T-helper 2 cell treated with Interferon-gamma antibody and Interleukin-4, amounts not matched to agents 5 μg/mL and 100 μg/mL, for 36 hours (primary cell): ENCODE measurements at regions not wholly inside any gene's neighbourhood (a gene's known extent, or its start where the extent isn't known, plus 50 kb on each side); places are given as distances from the start of the nearest gene placed in this dataset.
"Not testable (repeated sequence)": the region's sequence is repeated elsewhere in the genome, so short reads cannot be mapped to it uniquely, and the experiment has no call there.

Experiments used
- DNase-seq: peaks from one replicate; pipeline ENCODE4 v3.0.0; 2021; ENCODE audit warnings: low spot score
- H3K27ac Mint-ChIP-seq: one replicate; pipeline ENCODE4 v1.8.0; 2021; ENCODE audit warnings: mild to moderate bottlenecking, mixed read lengths
- H3K27me3 Mint-ChIP-seq: one replicate; pipeline ENCODE4 v1.8.0; 2021; ENCODE audit warnings: low read depth, mixed read lengths
- H3K36me3 Mint-ChIP-seq: one replicate; pipeline ENCODE4 v1.8.0; 2021; ENCODE audit warnings: low read depth, mixed read lengths
- H3K4me1 Mint-ChIP-seq: one replicate; pipeline ENCODE4 v1.8.0; 2021; ENCODE audit warnings: low read depth, mixed read lengths
- H3K4me3 Mint-ChIP-seq: one replicate; pipeline ENCODE4 v1.8.0; 2022; ENCODE audit warnings: mild to moderate bottlenecking, moderate library complexity, mixed read lengths
- H3K9me3 Mint-ChIP-seq: one replicate; pipeline ENCODE4 v1.8.0; 2021; ENCODE audit warnings: mixed read lengths

GRCh38 chr18:11498821-11499220 lies 110.6 kb upstream of the SLC35G4 start:
- Mint-ChIP-seq H3K9me3 (no peaks in the 10 kb centered on the region), H3K4me1 (no peaks in the 10 kb centered on the region), H3K27me3 (peaks cover 2% of the 10 kb centered on the region), H3K27ac (no peak overlapping the region), H3K36me3 (no peaks in the 10 kb centered on the region), H3K4me3 (no peak overlapping the region)
- no peak for DNase-seq

- H3K4me1 Mint-ChIP-seq: no peaks in the 10 kb centered on the region
- no peak overlapping the region for H3K27ac Mint-ChIP-seq
- no peak overlapping the region for H3K4me3 Mint-ChIP-seq
- DNase-seq: no peak
- H3K36me3 Mint-ChIP-seq: no peaks in the 10 kb centered on the region
- peaks cover 2% of the 10 kb centered on the region for H3K27me3 Mint-ChIP-seq
- H3K9me3 Mint-ChIP-seq: no peaks in the 10 kb centered on the region
Measured at GRCh38 chr18:11497585-11497984, 111.8 kb upstream of the SLC35G4 start.

GRCh38 chr18:11496526-11497172 lies 112.7 kb upstream of the SLC35G4 start:
- Mint-ChIP-seq H3K27me3 (peaks cover 2% of the 10 kb centered on the region), H3K27ac (no peak overlapping the region), H3K4me1 (no peaks in the 10 kb centered on the region), H3K9me3 (no peaks in the 10 kb centered on the region), H3K4me3 (no peak overlapping the region), H3K36me3 (no peaks in the 10 kb centered on the region)
- DNase-seq: no peak

- H3K4me3 Mint-ChIP-seq: no peak overlapping the region
- H3K9me3 Mint-ChIP-seq: no peaks in the 10 kb centered on the region
- H3K27me3 Mint-ChIP-seq: peaks cover 2% of the 10 kb centered on the region
- H3K4me1 Mint-ChIP-seq: no peaks in the 10 kb centered on the region
- no peak overlapping the region for H3K27ac Mint-ChIP-seq
- DNase-seq: no peak
- H3K36me3 Mint-ChIP-seq: no peaks in the 10 kb centered on the region
Measured at GRCh38 chr18:11495441-11495840, 114.0 kb upstream of the SLC35G4 start.

- Mint-ChIP-seq H3K9me3 (no peaks in the 10 kb centered on the region), H3K27ac (no peak overlapping the region), H3K36me3 (no peaks in the 10 kb centered on the region), H3K4me3 (no peak overlapping the region), H3K27me3 (peaks cover 2% of the 10 kb centered on the region), H3K4me1 (no peaks in the 10 kb centered on the region)
- no peak for DNase-seq
Measured at GRCh38 chr18:11494107-11494506, 115.3 kb upstream of the SLC35G4 start.

GRCh38 chr18:11489266-11489899 lies 120.0 kb upstream of the SLC35G4 start:
- Mint-ChIP-seq H3K27ac (no peak overlapping the region), H3K4me1 (no peaks in the 10 kb centered on the region), H3K36me3 (no peaks in the 10 kb centered on the region), H3K27me3 (no peaks in the 10 kb centered on the region), H3K9me3 (no peaks in the 10 kb centered on the region), H3K4me3 (no peak overlapping the region)
- no peak for DNase-seq

GRCh38 chr18:11488175-11488574 lies 121.2 kb upstream of the SLC35G4 start:
- Mint-ChIP-seq H3K36me3 (no peaks in the 10 kb centered on the region), H3K27me3 (no peaks in the 10 kb centered on the region), H3K9me3 (no peaks in the 10 kb centered on the region), H3K27ac (no peak overlapping the region), H3K4me1 (no peaks in the 10 kb centered on the region), H3K4me3 (no peak overlapping the region)
- DNase-seq: no peak

GRCh38 chr18:11487390-11487789 lies 122.0 kb upstream of the SLC35G4 start:
- H3K4me1 Mint-ChIP-seq: no peaks in the 10 kb centered on the region

GRCh38 chr18:11482271-11482670 lies 127.1 kb upstream of the SLC35G4 start:
- Mint-ChIP-seq H3K4me1 (no peaks in the 10 kb centered on the region), H3K4me3 (no peak overlapping the region), H3K9me3 (no peaks in the 10 kb centered on the region), H3K36me3 (no peaks in the 10 kb centered on the region), H3K27ac (no peak overlapping the region), H3K27me3 (no peaks in the 10 kb centered on the region)
- no peak for DNase-seq

More at GRCh38 chr18:11487390-11487789, 122.0 kb upstream of the SLC35G4 start:
- DNase-seq: no peak
- no peak overlapping the region for H3K4me3 Mint-ChIP-seq
- H3K27ac Mint-ChIP-seq: no peak overlapping the region
- H3K36me3 Mint-ChIP-seq: no peaks in the 10 kb centered on the region
- H3K9me3 Mint-ChIP-seq: no peaks in the 10 kb centered on the region
- H3K27me3 Mint-ChIP-seq: no peaks in the 10 kb centered on the region

GRCh38 chr18:11480692-11481091 lies 128.7 kb upstream of the SLC35G4 start:
- Mint-ChIP-seq H3K27me3 (no peaks in the 10 kb centered on the region), H3K27ac (no peak overlapping the region), H3K9me3 (no peaks in the 10 kb centered on the region), H3K4me1 (no peaks in the 10 kb centered on the region), H3K4me3 (no peak overlapping the region), H3K36me3 (no peaks in the 10 kb centered on the region)
- DNase-seq: no peak

GRCh38 chr18:11479031-11479430 lies 130.4 kb upstream of the SLC35G4 start:
- H3K4me3 Mint-ChIP-seq, H3K36me3 Mint-ChIP-seq, H3K9me3 Mint-ChIP-seq, H3K4me1 Mint-ChIP-seq, DNase-seq, H3K27me3 Mint-ChIP-seq, H3K27ac Mint-ChIP-seq: not testable (repeated sequence)

- Mint-ChIP-seq H3K4me3 (no peak overlapping the region), H3K27ac (no peak overlapping the region), H3K4me1 (no peaks in the 10 kb centered on the region), H3K36me3 (no peaks in the 10 kb centered on the region), H3K9me3 (no peaks in the 10 kb centered on the region), H3K27me3 (no peaks in the 10 kb centered on the region)
- no peak for DNase-seq
Measured at GRCh38 chr18:11470941-11471340, 138.5 kb upstream of the SLC35G4 start.

GRCh38 chr18:11468617-11469016 lies 140.8 kb upstream of the SLC35G4 start:
- H3K27ac Mint-ChIP-seq: no peak overlapping the region
- no peaks in the 10 kb centered on the region for H3K4me1 Mint-ChIP-seq
- H3K36me3 Mint-ChIP-seq: no peaks in the 10 kb centered on the region
- DNase-seq: no peak
- H3K27me3 Mint-ChIP-seq: no peaks in the 10 kb centered on the region
- H3K9me3 Mint-ChIP-seq: no peaks in the 10 kb centered on the region
- no peak overlapping the region for H3K4me3 Mint-ChIP-seq

GRCh38 chr18:11468120-11468519 lies 141.3 kb upstream of the SLC35G4 start:
- no peak for DNase-seq
- H3K27me3 Mint-ChIP-seq: no peaks in the 10 kb centered on the region
- no peaks in the 10 kb centered on the region for H3K36me3 Mint-ChIP-seq
- no peak overlapping the region for H3K4me3 Mint-ChIP-seq
- H3K4me1 Mint-ChIP-seq: no peaks in the 10 kb centered on the region
- no peaks in the 10 kb centered on the region for H3K9me3 Mint-ChIP-seq
- no peak overlapping the region for H3K27ac Mint-ChIP-seq

- no peaks in the 10 kb centered on the region for H3K9me3 Mint-ChIP-seq
- no peak for DNase-seq
- H3K27ac Mint-ChIP-seq: no peak overlapping the region
- no peak overlapping the region for H3K4me3 Mint-ChIP-seq
- H3K36me3 Mint-ChIP-seq: no peaks in the 10 kb centered on the region
- no peaks in the 10 kb centered on the region for H3K4me1 Mint-ChIP-seq
- no peaks in the 10 kb centered on the region for H3K27me3 Mint-ChIP-seq
Measured at GRCh38 chr18:11467611-11468010, 141.8 kb upstream of the SLC35G4 start.
